ENCODE measurements at regions not wholly inside any gene's neighbourhood (a gene's known extent, or its start where the extent isn't known, plus 50 kb on each side); places are given as distances from the start of the nearest gene placed in this dataset.

DNA sequence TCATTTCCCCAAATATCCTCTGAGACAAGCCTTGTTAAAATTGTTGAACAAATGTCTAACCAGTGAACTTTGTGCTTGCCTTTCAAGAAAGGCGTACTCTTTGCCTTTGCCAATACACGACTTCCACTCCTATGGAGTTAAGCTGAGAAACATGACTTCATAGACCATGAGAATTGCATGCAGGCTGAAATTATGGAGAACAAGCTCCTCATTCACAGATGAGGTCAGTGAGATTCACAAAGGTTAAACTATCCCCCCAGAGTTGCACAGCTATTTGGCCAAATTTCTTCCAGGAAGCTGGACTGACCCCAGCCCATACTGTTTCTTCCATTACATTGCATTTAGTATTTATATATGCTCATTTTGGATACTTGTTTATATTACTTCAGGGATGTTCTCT is 221.4 kb upstream of the SEMA3C start:
- Histone ChIP-seq H3K36me3 (ENCODE audit: control insufficient read depth in 2 of 2, insufficient read depth in 1 of 2, low read length in 2 of 2) (no peaks in the 10 kb centered on the region), H3K4me1 (ENCODE audit: control insufficient read depth, insufficient read depth, low read length) (no peaks in the 10 kb centered on the region), H3K4me3 (ENCODE audit: low read depth, low read length) (no peak overlapping the region), H3K27ac (ENCODE audit: extremely low read depth, low read depth, low read length) (no peak overlapping the region), H3K9me3 (ENCODE audit: control insufficient read depth, insufficient read depth, low read depth, low read length) (no peaks in the 10 kb centered on the region)
- TF ChIP-seq ZNF529 (tag by site-specific recombination; IDR thresholded peaks at IDR 0.05; ENCODE audit: insufficient replicate concordance) (no peak), ZNF211 (tag by site-specific recombination; IDR thresholded peaks at IDR 0.05; ENCODE audit: low read depth) (no peak), ZNF776 (tag by site-specific recombination; IDR thresholded peaks at IDR 0.05; ENCODE audit: borderline replicate concordance) (no peak), ZNF239 (tag by site-specific recombination; IDR thresholded peaks at IDR 0.05) (no peak), ZXDB (tag by site-specific recombination; IDR thresholded peaks at IDR 0.05) (no peak), SP7 (tag by site-specific recombination; IDR thresholded peaks at IDR 0.05) (no peak), OVOL3 (tag by site-specific recombination; IDR thresholded peaks at IDR 0.05) (no peak), ZBTB8A (tag by site-specific recombination; IDR thresholded peaks at IDR 0.05) (no peak), ZNF473 (tag by site-specific recombination; IDR thresholded peaks at IDR 0.05) (no peak), ZNF133 (tag by site-specific recombination; IDR thresholded peaks at IDR 0.05) (no peak), ZNF660 (tag by site-specific recombination; IDR thresholded peaks at IDR 0.05) (no peak), ZNF138 (tag by site-specific recombination; IDR thresholded peaks at IDR 0.05; ENCODE audit: borderline replicate concordance) (no peak)
- TF ChIP-seq, protein P1, sequence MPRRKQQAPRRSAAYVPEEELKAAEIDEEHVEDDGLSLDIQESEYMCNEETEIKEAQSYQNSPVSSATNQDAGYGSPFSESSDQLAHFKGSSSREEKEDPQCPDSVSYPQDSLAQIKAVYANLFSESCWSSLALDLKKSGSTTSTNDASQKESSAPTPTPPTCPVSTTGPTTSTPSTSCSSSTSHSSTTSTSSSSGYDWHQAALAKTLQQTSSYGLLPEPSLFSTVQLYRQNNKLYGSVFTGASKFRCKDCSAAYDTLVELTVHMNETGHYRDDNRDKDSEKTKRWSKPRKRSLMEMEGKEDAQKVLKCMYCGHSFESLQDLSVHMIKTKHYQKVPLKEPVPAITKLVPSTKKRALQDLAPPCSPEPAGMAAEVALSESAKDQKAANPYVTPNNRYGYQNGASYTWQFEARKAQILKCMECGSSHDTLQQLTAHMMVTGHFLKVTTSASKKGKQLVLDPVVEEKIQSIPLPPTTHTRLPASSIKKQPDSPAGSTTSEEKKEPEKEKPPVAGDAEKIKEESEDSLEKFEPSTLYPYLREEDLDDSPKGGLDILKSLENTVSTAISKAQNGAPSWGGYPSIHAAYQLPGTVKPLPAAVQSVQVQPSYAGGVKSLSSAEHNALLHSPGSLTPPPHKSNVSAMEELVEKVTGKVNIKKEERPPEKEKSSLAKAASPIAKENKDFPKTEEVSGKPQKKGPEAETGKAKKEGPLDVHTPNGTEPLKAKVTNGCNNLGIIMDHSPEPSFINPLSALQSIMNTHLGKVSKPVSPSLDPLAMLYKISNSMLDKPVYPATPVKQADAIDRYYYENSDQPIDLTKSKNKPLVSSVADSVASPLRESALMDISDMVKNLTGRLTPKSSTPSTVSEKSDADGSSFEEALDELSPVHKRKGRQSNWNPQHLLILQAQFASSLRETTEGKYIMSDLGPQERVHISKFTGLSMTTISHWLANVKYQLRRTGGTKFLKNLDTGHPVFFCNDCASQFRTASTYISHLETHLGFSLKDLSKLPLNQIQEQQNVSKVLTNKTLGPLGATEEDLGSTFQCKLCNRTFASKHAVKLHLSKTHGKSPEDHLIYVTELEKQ (tag by site-specific recombination; IDR thresholded peaks at IDR 0.05; ENCODE audit: borderline replicate concordance): no peak
- TF ChIP-seq, protein P2, sequence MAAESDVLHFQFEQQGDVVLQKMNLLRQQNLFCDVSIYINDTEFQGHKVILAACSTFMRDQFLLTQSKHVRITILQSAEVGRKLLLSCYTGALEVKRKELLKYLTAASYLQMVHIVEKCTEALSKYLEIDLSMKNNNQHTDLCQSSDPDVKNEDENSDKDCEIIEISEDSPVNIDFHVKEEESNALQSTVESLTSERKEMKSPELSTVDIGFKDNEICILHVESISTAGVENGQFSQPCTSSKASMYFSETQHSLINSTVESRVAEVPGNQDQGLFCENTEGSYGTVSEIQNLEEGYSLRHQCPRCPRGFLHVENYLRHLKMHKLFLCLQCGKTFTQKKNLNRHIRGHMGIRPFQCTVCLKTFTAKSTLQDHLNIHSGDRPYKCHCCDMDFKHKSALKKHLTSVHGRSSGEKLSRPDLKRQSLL (tag by site-specific recombination; IDR thresholded peaks at IDR 0.05): no peak
- POLR2A ChIA-PET: no interaction called here
- CTCF ChIA-PET: no interaction called here

DNA sequence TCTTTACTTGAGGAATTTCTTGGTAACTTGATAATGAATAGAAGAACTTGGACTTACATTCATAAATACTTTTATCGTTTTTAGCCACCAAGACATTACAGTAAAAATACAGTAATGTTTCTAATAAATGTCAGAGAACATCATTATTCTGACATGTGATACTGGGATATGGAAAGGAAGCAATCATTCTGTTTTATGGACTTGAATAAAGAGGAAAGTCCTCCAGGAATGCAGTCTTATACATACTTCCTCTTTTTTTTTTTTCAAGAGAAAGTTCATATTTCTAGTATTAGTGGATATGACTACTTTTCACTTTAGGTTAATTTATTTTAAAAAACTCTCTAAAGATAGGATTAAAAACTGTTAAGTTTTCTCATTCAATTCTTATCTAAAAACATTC is 220.0 kb upstream of the SEMA3C start:
- Histone ChIP-seq H3K27ac (ENCODE audit: extremely low read depth, low read depth, low read length) (no peak overlapping the region), H3K9me3 (ENCODE audit: control insufficient read depth, insufficient read depth, low read depth, low read length) (no peaks in the 10 kb centered on the region), H3K4me3 (ENCODE audit: low read depth, low read length) (no peak overlapping the region), H3K4me1 (ENCODE audit: control insufficient read depth, insufficient read depth, low read length) (no peaks in the 10 kb centered on the region), H3K36me3 (ENCODE audit: control insufficient read depth in 2 of 2, insufficient read depth in 1 of 2, low read length in 2 of 2) (no peaks in the 10 kb centered on the region)
- CTCF ChIA-PET: no interaction called here
- POLR2A ChIA-PET: no interaction called here
- no peak for TF ChIP-seq ZNF785 (tag by site-specific recombination; IDR thresholded peaks at IDR 0.05)
- no peak for TF ChIP-seq ZEB2 (tag by site-specific recombination; IDR thresholded peaks at IDR 0.05)
- no peak for TF ChIP-seq BCL11A (tag by site-specific recombination; IDR thresholded peaks at IDR 0.05; ENCODE audit: low read depth)
- TF ChIP-seq, protein P3, sequence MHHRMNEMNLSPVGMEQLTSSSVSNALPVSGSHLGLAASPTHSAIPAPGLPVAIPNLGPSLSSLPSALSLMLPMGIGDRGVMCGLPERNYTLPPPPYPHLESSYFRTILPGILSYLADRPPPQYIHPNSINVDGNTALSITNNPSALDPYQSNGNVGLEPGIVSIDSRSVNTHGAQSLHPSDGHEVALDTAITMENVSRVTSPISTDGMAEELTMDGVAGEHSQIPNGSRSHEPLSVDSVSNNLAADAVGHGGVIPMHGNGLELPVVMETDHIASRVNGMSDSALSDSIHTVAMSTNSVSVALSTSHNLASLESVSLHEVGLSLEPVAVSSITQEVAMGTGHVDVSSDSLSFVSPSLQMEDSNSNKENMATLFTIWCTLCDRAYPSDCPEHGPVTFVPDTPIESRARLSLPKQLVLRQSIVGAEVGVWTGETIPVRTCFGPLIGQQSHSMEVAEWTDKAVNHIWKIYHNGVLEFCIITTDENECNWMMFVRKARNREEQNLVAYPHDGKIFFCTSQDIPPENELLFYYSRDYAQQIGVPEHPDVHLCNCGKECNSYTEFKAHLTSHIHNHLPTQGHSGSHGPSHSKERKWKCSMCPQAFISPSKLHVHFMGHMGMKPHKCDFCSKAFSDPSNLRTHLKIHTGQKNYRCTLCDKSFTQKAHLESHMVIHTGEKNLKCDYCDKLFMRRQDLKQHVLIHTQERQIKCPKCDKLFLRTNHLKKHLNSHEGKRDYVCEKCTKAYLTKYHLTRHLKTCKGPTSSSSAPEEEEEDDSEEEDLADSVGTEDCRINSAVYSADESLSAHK (tag by site-specific recombination; IDR thresholded peaks at IDR 0.05): no peak
- TF ChIP-seq ZNF157 (tag by site-specific recombination; IDR thresholded peaks at IDR 0.05): no peak
- no peak for TF ChIP-seq SP7 (tag by site-specific recombination; IDR thresholded peaks at IDR 0.05)
- TF ChIP-seq, protein P1 (tag by site-specific recombination; IDR thresholded peaks at IDR 0.05; ENCODE audit: borderline replicate concordance): no peak
- TF ChIP-seq, protein P4, sequence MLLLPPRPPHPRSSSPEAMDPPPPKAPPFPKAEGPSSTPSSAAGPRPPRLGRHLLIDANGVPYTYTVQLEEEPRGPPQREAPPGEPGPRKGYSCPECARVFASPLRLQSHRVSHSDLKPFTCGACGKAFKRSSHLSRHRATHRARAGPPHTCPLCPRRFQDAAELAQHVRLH (tag by site-specific recombination; IDR thresholded peaks at IDR 0.05): no peak
- TF ChIP-seq ZNF548 (tag by site-specific recombination; IDR thresholded peaks at IDR 0.05): no peak
